ENCODE measurements at regions not wholly inside any gene's neighbourhood (a gene's known extent, or its start where the extent isn't known, plus 50 kb on each side); places are given as distances from the start of the nearest gene placed in this dataset.

GRCh38 chr11:133733631-133734030 is 111.7 kb downstream of the SPATA19 start:
- Mint-ChIP-seq H3K27ac (no peak overlapping the region), H3K9me3 (peaks cover 14% of the 10 kb centered on the region), H3K4me3 (no peak overlapping the region), H3K36me3 (no peaks in the 10 kb centered on the region), H3K27me3 (ENCODE audit: low read depth) (no peaks in the 10 kb centered on the region), H3K4me1 (peaks cover 14% of the 10 kb centered on the region)
- no peak for ATAC-seq
- POLR2A ChIA-PET: no interaction called here
- TF ChIP-seq ZMAT4 (CRISPR knock-in tag; IDR thresholded peaks at IDR 0.05) (no peak), PRRX2 (CRISPR knock-in tag; IDR thresholded peaks at IDR 0.05) (no peak), HMGA2 (CRISPR knock-in tag; IDR thresholded peaks at IDR 0.05) (no peak), FOXJ3 (CRISPR knock-in tag; IDR thresholded peaks at IDR 0.05; ENCODE audit: borderline replicate concordance) (no peak), GABPB1 (CRISPR knock-in tag; IDR thresholded peaks at IDR 0.05) (no peak), FOXK1 (CRISPR knock-in tag; IDR thresholded peaks at IDR 0.05) (no peak), IRF2 (CRISPR knock-in tag; IDR thresholded peaks at IDR 0.05; ENCODE audit: borderline replicate concordance, low read depth) (no peak)
- TF ChIP-seq, protein P1, sequence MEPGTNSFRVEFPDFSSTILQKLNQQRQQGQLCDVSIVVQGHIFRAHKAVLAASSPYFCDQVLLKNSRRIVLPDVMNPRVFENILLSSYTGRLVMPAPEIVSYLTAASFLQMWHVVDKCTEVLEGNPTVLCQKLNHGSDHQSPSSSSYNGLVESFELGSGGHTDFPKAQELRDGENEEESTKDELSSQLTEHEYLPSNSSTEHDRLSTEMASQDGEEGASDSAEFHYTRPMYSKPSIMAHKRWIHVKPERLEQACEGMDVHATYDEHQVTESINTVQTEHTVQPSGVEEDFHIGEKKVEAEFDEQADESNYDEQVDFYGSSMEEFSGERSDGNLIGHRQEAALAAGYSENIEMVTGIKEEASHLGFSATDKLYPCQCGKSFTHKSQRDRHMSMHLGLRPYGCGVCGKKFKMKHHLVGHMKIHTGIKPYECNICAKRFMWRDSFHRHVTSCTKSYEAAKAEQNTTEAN (CRISPR knock-in tag; IDR thresholded peaks at IDR 0.05): no peak
- CTCF ChIA-PET: interaction anchor here (0.5 to 0.6 kb wide), 2 partner anchors 88 to 793 kb away, joined by 3 to 4 read pairs; no protein-coding TSS in a partner anchor
- no peak for DNase-seq (ENCODE audit: low spot score)

DNA sequence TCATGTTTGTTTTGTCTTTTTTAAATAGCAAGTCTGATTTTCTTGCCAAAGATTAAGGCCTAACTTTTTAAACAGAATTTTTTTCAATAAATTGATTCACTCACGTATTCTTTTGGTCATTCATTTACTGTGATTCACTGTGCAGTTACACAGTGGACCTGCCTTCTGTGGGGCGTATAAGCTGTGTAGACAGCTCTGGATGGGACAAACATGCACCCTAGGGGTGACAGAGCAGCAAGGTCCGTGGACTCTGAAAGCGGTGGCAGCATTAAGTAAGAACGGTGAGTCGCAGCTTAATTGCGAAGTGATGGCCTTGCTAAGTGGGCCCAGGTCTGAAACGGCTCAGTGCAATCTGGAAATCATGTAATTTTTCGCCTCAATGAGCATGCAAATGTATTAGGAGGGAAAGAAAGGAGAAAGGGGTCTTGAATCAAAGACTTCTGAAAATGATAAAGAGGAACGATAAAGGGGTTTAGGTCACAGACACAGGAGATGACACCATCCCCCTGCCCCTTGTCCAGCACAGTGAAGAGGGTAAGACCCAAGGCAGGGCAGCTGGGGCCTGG is 113.1 kb downstream of the SPATA19 start:
- no peak overlapping the region for H3K4me3 Mint-ChIP-seq
- H3K27ac Mint-ChIP-seq: no peak overlapping the region
- ATAC-seq (no peak), DNase-seq (ENCODE audit: low spot score) (no peak)
- no peaks in the 10 kb centered on the region for H3K27me3 Mint-ChIP-seq (ENCODE audit: low read depth)
- peaks cover 14% of the 10 kb centered on the region for H3K4me1 Mint-ChIP-seq
- no peaks in the 10 kb centered on the region for H3K36me3 Mint-ChIP-seq
- H3K9me3 Mint-ChIP-seq: peaks cover 13% of the 10 kb centered on the region
- POLR2A ChIA-PET: no interaction called here
- CTCF ChIA-PET: interaction anchor here (0.9 to 2.0 kb wide), 3 partner anchors 9 to 156 kb away, joined by 3 to 8 read pairs (median 4); no protein-coding TSS in a partner anchor
- TF ChIP-seq ELF4 (CRISPR knock-in tag; IDR thresholded peaks at IDR 0.05; ENCODE audit: low read depth) (no peak), RELA (CRISPR knock-in tag; IDR thresholded peaks at IDR 0.05; ENCODE audit: borderline replicate concordance) (no peak), ZBTB21 (CRISPR knock-in tag; IDR thresholded peaks at IDR 0.05; ENCODE audit: borderline replicate concordance) (no peak), E2F1 (CRISPR knock-in tag; IDR thresholded peaks at IDR 0.05) (no peak), ZNF425 (CRISPR knock-in tag; conservative IDR thresholded peaks at IDR 0.05) (no peak), ATF1 (CRISPR knock-in tag; IDR thresholded peaks at IDR 0.05) (no peak), PRRX2 (CRISPR knock-in tag; IDR thresholded peaks at IDR 0.05) (no peak), ZMAT4 (CRISPR knock-in tag; IDR thresholded peaks at IDR 0.05) (no peak), NR3C1 (CRISPR knock-in tag; conservative IDR thresholded peaks at IDR 0.05; ENCODE audit: low read depth) (no peak), TEAD4 (CRISPR knock-in tag; IDR thresholded peaks at IDR 0.05) (no peak), ZNF281 (CRISPR knock-in tag; IDR thresholded peaks at IDR 0.05) (no peak), NR2C2 (CRISPR knock-in tag; IDR thresholded peaks at IDR 0.05) (no peak)
- TF ChIP-seq, protein P2, sequence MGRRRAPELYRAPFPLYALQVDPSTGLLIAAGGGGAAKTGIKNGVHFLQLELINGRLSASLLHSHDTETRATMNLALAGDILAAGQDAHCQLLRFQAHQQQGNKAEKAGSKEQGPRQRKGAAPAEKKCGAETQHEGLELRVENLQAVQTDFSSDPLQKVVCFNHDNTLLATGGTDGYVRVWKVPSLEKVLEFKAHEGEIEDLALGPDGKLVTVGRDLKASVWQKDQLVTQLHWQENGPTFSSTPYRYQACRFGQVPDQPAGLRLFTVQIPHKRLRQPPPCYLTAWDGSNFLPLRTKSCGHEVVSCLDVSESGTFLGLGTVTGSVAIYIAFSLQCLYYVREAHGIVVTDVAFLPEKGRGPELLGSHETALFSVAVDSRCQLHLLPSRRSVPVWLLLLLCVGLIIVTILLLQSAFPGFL (CRISPR knock-in tag; IDR thresholded peaks at IDR 0.05; ENCODE audit: borderline replicate concordance): no peak
- TF ChIP-seq, protein P3, sequence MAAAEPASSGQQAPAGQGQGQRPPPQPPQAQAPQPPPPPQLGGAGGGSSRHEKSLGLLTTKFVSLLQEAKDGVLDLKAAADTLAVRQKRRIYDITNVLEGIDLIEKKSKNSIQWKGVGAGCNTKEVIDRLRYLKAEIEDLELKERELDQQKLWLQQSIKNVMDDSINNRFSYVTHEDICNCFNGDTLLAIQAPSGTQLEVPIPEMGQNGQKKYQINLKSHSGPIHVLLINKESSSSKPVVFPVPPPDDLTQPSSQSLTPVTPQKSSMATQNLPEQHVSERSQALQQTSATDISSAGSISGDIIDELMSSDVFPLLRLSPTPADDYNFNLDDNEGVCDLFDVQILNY (CRISPR knock-in tag; IDR thresholded peaks at IDR 0.05): no peak
- TF ChIP-seq, protein P4, sequence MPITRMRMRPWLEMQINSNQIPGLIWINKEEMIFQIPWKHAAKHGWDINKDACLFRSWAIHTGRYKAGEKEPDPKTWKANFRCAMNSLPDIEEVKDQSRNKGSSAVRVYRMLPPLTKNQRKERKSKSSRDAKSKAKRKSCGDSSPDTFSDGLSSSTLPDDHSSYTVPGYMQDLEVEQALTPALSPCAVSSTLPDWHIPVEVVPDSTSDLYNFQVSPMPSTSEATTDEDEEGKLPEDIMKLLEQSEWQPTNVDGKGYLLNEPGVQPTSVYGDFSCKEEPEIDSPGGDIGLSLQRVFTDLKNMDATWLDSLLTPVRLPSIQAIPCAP (CRISPR knock-in tag; IDR thresholded peaks at IDR 0.05): no peak
- TF ChIP-seq, protein P1 (CRISPR knock-in tag; IDR thresholded peaks at IDR 0.05): no peak
